Stimulated activated CD8-positive, alpha-beta memory T cell treated with anti-CD3 and anti-CD28 coated beads, Interleukin-15, amount 100 ng/mL, for 48 hours (primary cell): ENCODE measurements at regions not wholly inside any gene's neighbourhood (a gene's known extent, or its start where the extent isn't known, plus 50 kb on each side); places are given as distances from the start of the nearest gene placed in this dataset.

ENCODE experiments used
- DNase-seq, 2 donors: peaks; one replicate each; pipeline ENCODE4 v3.0.0-alpha.2; 2020; ENCODE audit warnings: low read depth in 2 of 2

- no peak for DNase-seq
Measured at GRCh38 chr2:106709229-106709628, 176.7 kb downstream of the ST6GAL2 start.

DNA sequence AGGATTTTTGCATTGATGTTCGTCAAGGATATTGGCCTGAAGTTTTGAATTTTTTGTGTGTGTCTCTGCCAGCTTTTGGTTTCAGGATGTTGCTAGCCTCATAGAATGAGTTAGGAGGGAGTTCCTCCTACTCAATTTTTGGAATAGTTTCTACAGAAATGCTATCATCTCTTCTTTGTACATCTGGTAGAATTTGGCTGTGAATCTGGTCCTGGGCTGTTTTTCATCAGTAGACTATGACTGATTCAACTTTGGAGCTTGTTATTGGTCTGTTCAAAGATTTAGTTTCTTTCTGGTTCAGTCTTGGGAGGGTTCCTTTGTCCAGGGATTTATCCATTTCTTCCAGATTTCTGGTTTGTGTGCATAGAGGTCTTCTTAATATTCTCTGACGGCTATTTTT, 166.7 kb downstream of the ST6GAL2 start:
- DNase-seq, result no peak

- no peak for DNase-seq
Measured at GRCh38 chr2:106720026-106720425, 165.9 kb downstream of the ST6GAL2 start.

GRCh38 chr2:106724301-106724794, 161.6 kb downstream of the ST6GAL2 start:
- DNase-seq, result no peak

DNA sequence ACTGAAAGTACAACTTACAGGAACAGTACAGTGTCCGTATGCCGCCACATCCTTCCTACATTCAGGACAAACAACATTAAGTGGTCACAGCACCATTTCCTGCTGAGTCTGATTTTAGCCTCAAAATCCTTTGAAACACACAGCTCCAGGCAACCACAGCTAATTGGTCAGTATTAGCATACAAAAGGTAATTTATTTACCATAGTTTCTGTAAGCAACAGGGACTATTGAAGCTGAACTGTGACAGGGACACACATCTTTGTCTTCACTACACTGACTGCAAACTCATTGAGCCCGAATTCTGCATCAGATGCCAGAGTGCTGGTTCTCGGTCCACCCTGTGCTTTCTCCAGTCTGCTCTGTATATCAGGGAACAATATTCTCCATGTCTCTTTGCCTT, 151.8 kb downstream of the ST6GAL2 start:
- DNase-seq, result no peak

- DNase-seq, result no peak
Measured at GRCh38 chr2:106735807-106736206, 150.2 kb downstream of the ST6GAL2 start.

DNA sequence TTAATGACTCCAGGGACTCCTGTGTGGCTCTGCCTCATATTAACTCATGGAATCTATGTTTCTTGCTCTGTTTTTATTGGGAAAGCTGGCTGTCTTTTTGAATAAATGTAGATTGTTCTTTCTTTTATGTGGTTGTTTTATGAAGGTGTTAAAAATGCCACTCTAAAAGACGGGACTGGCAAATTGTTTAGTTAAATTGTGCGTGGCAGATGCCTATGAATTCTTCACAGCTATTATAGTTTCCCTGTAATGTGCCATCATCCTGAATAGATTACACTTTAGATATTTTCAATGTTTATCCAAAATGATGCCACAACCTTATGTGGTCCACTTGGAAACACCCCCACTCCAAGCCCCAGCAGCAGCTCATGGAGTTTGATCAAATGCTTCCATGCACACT, 149.7 kb downstream of the ST6GAL2 start:
- DNase-seq, result no peak

DNA sequence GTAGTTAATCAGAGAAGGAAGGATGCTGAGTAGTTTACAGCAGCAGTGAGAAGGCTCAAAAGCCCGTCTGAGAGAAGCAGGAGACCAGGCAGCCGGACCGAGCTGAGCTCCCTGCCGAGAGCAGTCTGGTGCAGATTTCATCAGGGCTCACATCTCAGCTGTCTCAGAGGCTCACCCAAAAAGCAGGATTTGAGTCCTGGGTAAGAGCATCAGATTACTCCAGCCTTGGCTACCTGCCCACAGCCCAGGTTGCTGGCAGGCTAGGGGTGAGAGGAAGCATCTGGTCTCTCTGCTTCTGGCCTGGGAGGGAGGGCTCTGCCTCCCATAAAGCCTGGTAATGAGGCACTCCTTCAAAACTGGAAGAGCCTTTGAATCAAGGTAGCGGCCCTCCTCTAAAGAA, 140.5 kb downstream of the ST6GAL2 start:
- DNase-seq, result no peak

GRCh38 chr2:106749823-106750222, 136.1 kb downstream of the ST6GAL2 start:
- DNase-seq, result no peak
